ENCODE measurements at regions not wholly inside any gene's neighbourhood (a gene's known extent, or its start where the extent isn't known, plus 50 kb on each side); places are given as distances from the start of the nearest gene placed in this dataset.

DNA sequence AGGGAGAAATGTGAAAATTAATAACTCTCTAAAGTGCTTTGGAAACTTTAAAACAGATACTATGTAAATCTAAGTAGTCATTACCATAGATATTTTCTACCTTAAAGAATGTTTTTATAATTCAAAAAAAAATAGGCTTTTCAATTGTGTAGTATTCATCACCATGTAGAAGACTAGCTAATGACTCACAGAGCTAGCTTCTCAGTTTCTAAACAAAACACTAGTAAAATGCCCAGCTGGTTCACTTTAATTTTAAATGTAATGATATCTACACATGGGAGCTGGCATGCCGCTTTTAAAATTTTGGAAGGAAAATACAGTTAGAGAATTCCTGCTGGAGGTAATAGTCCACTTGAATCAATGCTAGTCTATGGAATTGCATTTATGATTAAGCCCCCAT is 509.8 kb downstream of the CSNK1G3 start:
- TF ChIP-seq POLR2AphosphoS5 (IDR thresholded peaks at IDR 0.05), result no peak
- TF ChIP-seq, protein P1, sequence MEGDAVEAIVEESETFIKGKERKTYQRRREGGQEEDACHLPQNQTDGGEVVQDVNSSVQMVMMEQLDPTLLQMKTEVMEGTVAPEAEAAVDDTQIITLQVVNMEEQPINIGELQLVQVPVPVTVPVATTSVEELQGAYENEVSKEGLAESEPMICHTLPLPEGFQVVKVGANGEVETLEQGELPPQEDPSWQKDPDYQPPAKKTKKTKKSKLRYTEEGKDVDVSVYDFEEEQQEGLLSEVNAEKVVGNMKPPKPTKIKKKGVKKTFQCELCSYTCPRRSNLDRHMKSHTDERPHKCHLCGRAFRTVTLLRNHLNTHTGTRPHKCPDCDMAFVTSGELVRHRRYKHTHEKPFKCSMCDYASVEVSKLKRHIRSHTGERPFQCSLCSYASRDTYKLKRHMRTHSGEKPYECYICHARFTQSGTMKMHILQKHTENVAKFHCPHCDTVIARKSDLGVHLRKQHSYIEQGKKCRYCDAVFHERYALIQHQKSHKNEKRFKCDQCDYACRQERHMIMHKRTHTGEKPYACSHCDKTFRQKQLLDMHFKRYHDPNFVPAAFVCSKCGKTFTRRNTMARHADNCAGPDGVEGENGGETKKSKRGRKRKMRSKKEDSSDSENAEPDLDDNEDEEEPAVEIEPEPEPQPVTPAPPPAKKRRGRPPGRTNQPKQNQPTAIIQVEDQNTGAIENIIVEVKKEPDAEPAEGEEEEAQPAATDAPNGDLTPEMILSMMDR (IDR thresholded peaks at IDR 0.05), result no peak

Data from stomach (tissue), 4 donors.